IMR-90 (cell line): ENCODE measurements at regions not wholly inside any gene's neighbourhood (a gene's known extent, or its start where the extent isn't known, plus 50 kb on each side); places are given as distances from the start of the nearest gene placed in this dataset.

Experiments
- ATAC-seq: fragments of 200-7000 bp; cut with Tn5 transposase; 2 replicates; pipeline ENCODE4 v1.9.1; 2020; ENCODE audit warnings: low read depth, mild to moderate bottlenecking, moderate library complexity
- BruUV-seq: library from RNA; stranded (reverse); fragments of 400-500 nt; replicated peaks from 2 replicates; lab custom pipeline; 2021; lab: Mats Ljungman, UMichigan
- CTCF ChIA-PET: fragments of 300-600 bp; formaldehyde crosslinking; extraction: SDS; loops from one replicate; lab custom pipeline; 2021; ENCODE audit warnings: antibody characterized with exemption; lab: Yijun Ruan, JAX
- POLR2A ChIA-PET: fragments of 300-600 bp; sonication (Branson Sonifier 250); formaldehyde crosslinking; loops from one replicate; lab custom pipeline; 2022; ENCODE audit warnings: antibody characterized with exemption; ENCODE audit not compliant: unreplicated experiment; lab: Charles Lee
- DNase-seq: peaks from one replicate; pipeline ENCODE4 v3.0.0; 2013
- H2AFZ ChIP-seq: replicated peaks from 2 replicates; pipeline ENCODE3; 2013; ENCODE audit warnings: low read length, mild to moderate bottlenecking; ENCODE audit not compliant: poor library complexity
- H2AK5ac ChIP-seq: 2 replicates; pipeline ENCODE4 v1.6.1; 2013; ENCODE audit warnings: low read depth, low read length, inconsistent platforms
- H2AK9ac ChIP-seq: replicated peaks from 2 replicates; pipeline ENCODE3; 2013; ENCODE audit warnings: mild to moderate bottlenecking, low read depth, low read length, moderate library complexity; ENCODE audit not compliant: poor library complexity
- H2BK120ac ChIP-seq: 2 replicates; pipeline ENCODE4 v1.6.1; 2013; ENCODE audit warnings: low read depth, low read length, inconsistent platforms
- H2BK15ac ChIP-seq: 3 replicates; pipeline ENCODE4 v1.6.1; 2013; ENCODE audit warnings: low read depth, low read length, inconsistent platforms
- H2BK20ac ChIP-seq: 2 replicates; pipeline ENCODE4 v1.6.1; 2013; ENCODE audit warnings: low read depth, mild to moderate bottlenecking, inconsistent platforms, low read length, moderate library complexity
- H2BK5ac ChIP-seq: 2 replicates; pipeline ENCODE4 v1.6.1; 2013; ENCODE audit warnings: mild to moderate bottlenecking, low read depth, low read length, inconsistent platforms; ENCODE audit not compliant: poor library complexity, severe bottlenecking
- H3K14ac ChIP-seq: replicated peaks from 2 replicates; pipeline ENCODE4 v1.6.1; 2013; ENCODE audit warnings: low read depth, low read length, inconsistent platforms
- H3K18ac ChIP-seq: 2 replicates; pipeline ENCODE4 v1.6.1; 2013; ENCODE audit warnings: low read depth, low read length, control low read depth
- H3K23ac ChIP-seq: 2 replicates; pipeline ENCODE4 v1.6.1; 2013; ENCODE audit warnings: low read depth, low read length, inconsistent platforms
- H3K27ac ChIP-seq: 2 replicates; pipeline ENCODE4 v1.5.1; 2013; ENCODE audit warnings: mild to moderate bottlenecking, control low read depth, low read length; ENCODE audit not compliant: insufficient read depth
- H3K27me3 ChIP-seq: 2 replicates; pipeline ENCODE4 v1.6.1; 2013; ENCODE audit warnings: low read length; ENCODE audit not compliant: control insufficient read depth, insufficient read depth
- H3K36me3 ChIP-seq: 2 replicates; pipeline ENCODE4 v1.6.1; 2013; ENCODE audit warnings: low read length, mixed read lengths; ENCODE audit not compliant: control insufficient read depth, insufficient read depth
- H3K4ac ChIP-seq: 2 replicates; pipeline ENCODE4 v1.6.1; 2013; ENCODE audit warnings: low read depth, low read length, inconsistent platforms
- H3K4me1 ChIP-seq: 2 replicates; pipeline ENCODE4 v1.6.1; 2013; ENCODE audit warnings: low read length, mixed read lengths; ENCODE audit not compliant: control insufficient read depth, insufficient read depth
- H3K4me2 ChIP-seq: 2 replicates; pipeline ENCODE4 v1.6.1; 2013; ENCODE audit warnings: low read depth, mild to moderate bottlenecking, control low read depth, low read length, moderate library complexity
- H3K4me3 ChIP-seq: 2 replicates; pipeline ENCODE4 v1.5.1; 2013; ENCODE audit warnings: low read depth, mild to moderate bottlenecking, control low read depth, low read length, moderate library complexity; ENCODE audit not compliant: insufficient read depth
- H3K56ac ChIP-seq: 2 replicates; pipeline ENCODE4 v1.6.1; 2013; ENCODE audit warnings: low read length, inconsistent platforms; ENCODE audit not compliant: insufficient read depth; ENCODE audit errors: extremely low read depth
- H3K79me1 ChIP-seq, 2 experiments: 2 replicates each; pipeline ENCODE4 v1.6.1; 2013; ENCODE audit warnings: low read length in 2 of 2, inconsistent platforms in 1 of 2, low read depth in 1 of 2
- H3K9ac ChIP-seq: 2 replicates; pipeline ENCODE4 v1.6.1; 2013; ENCODE audit warnings: low read depth, low read length, control low read depth
- H3K9me1 ChIP-seq: 2 replicates; pipeline ENCODE4 v1.6.1; 2013; ENCODE audit warnings: low read length, inconsistent platforms; ENCODE audit not compliant: insufficient read depth
- H3K9me3 ChIP-seq: 2 replicates; pipeline ENCODE4 v1.6.1; 2013; ENCODE audit warnings: low read length; ENCODE audit not compliant: control insufficient read depth, insufficient read depth
- H4K20me1 ChIP-seq: 2 replicates; pipeline ENCODE4 v1.6.1; 2013; ENCODE audit warnings: low read length, inconsistent platforms; ENCODE audit not compliant: insufficient read depth
- H4K5ac ChIP-seq: 2 replicates; pipeline ENCODE4 v1.6.1; 2013; ENCODE audit warnings: mild to moderate bottlenecking, low read depth, low read length, control low read depth
- H4K8ac ChIP-seq, 2 experiments: 2 replicates each; pipeline ENCODE4 v1.6.1; 2013; ENCODE audit warnings: low read depth in 2 of 2, low read length in 2 of 2, control low read depth in 1 of 2, inconsistent platforms in 1 of 2
- H4K91ac ChIP-seq: 2 replicates; pipeline ENCODE4 v1.6.1; 2013; ENCODE audit warnings: low read depth, low read length, inconsistent platforms; ENCODE audit not compliant: insufficient read depth
- BHLHE40 ChIP-seq: fragments of 150-350 bp; IDR thresholded peaks from 2 replicates; pipeline ENCODE4 v1.6.1; 2016; ENCODE audit warnings: mild to moderate bottlenecking, low read depth, low read length
- CEBPB ChIP-seq: IDR thresholded peaks from 2 replicates; pipeline ENCODE4 v1.6.1; 2012; ENCODE audit warnings: low read depth, low read length, improper control_type of control experiment
- CHD1 ChIP-seq: IDR thresholded peaks from 2 replicates; pipeline ENCODE4 v1.6.1; 2012; ENCODE audit warnings: low read depth, low read length, improper control_type of control experiment
- CTCF ChIP-seq: conservative IDR thresholded peaks from 2 replicates; pipeline ENCODE4 v1.5.1; 2012; ENCODE audit warnings: mild to moderate bottlenecking, low read depth, low read length, improper control_type of control experiment
- ELK1 ChIP-seq: fragments of 150-350 bp; IDR thresholded peaks from 2 replicates; pipeline ENCODE4 v1.6.1; 2016; ENCODE audit warnings: low read depth, mild to moderate bottlenecking, low read length, moderate library complexity, borderline replicate concordance
- FOS ChIP-seq: fragments of 150-350 bp; IDR thresholded peaks from 2 replicates; pipeline ENCODE4 v1.6.1; 2016; ENCODE audit warnings: low read depth, low read length
- MAFK ChIP-seq: IDR thresholded peaks from 2 replicates; pipeline ENCODE4 v1.6.1; 2012; ENCODE audit warnings: low read depth, low read length, improper control_type of control experiment
- MAZ ChIP-seq: IDR thresholded peaks from 2 replicates; pipeline ENCODE4 v1.6.1; 2012; ENCODE audit warnings: low read depth, mild to moderate bottlenecking, low read length, improper control_type of control experiment, moderate library complexity, borderline replicate concordance
- MXI1 ChIP-seq: IDR thresholded peaks from 2 replicates; pipeline ENCODE4 v1.6.1; 2012; ENCODE audit warnings: low read depth, mild to moderate bottlenecking, low read length, moderate library complexity, borderline replicate concordance
- NFE2L2 ChIP-seq: fragments of 150-350 bp; IDR thresholded peaks from 2 replicates; pipeline ENCODE4 v1.6.1; 2016; ENCODE audit warnings: low read depth, mild to moderate bottlenecking, low read length
- POLR2A ChIP-seq: IDR thresholded peaks from 2 replicates; pipeline ENCODE4 v1.6.1; 2012; ENCODE audit warnings: mild to moderate bottlenecking, low read depth, low read length
- RAD21 ChIP-seq: IDR thresholded peaks from 2 replicates; pipeline ENCODE4 v1.6.1; 2012; ENCODE audit warnings: low read length, improper control_type of control experiment
- RCOR1 ChIP-seq: IDR thresholded peaks from 2 replicates; pipeline ENCODE4 v1.6.1; 2012; ENCODE audit warnings: mild to moderate bottlenecking, low read length, improper control_type of control experiment; ENCODE audit not compliant: insufficient replicate concordance
- RFX5 ChIP-seq: IDR thresholded peaks from 2 replicates; pipeline ENCODE4 v1.8.0; 2012; ENCODE audit warnings: low read depth, mild to moderate bottlenecking, low read length, moderate library complexity
- SMC3 ChIP-seq: fragments of 150-350 bp; IDR thresholded peaks from 2 replicates; pipeline ENCODE4 v1.6.1; 2016; ENCODE audit warnings: low read depth, mild to moderate bottlenecking, antibody characterized with exemption, low read length, moderate library complexity
- USF2 ChIP-seq: fragments of 150-350 bp; IDR thresholded peaks from 2 replicates; pipeline ENCODE4 v1.6.1; 2017; ENCODE audit warnings: mild to moderate bottlenecking, antibody characterized with exemption, low read length, low read depth
- dilution Hi-C: fragments of 300-500 bp; cut with HindIII; formaldehyde crosslinking; loops from one replicate; pipeline ENCODE4 v1.14.3; 2018; ENCODE audit warnings: low sequenced_read_pairs; ENCODE audit not compliant: unreplicated experiment
- in situ Hi-C: fragments of 300-500 bp; cut with MboI; formaldehyde crosslinking; loops from 3 replicates; pipeline ENCODE4 v1.14.3; 2019; ENCODE audit warnings: low sequenced_read_pairs, inconsistent platforms, mixed read lengths
- intact Hi-C: fragments of 100-400 bp; cut with micrococcal nuclease; formaldehyde crosslinking; loops from 2 replicates; pipeline ENCODE4 v1.10.0; 2022

GRCh38 chr2:122670897-122671296, 915.4 kb downstream of the TSN start:
- Histone ChIP-seq H3K14ac (no peak overlapping the region), H2BK5ac (no peak overlapping the region), H2AK5ac (no peak overlapping the region), H3K18ac (no peak overlapping the region), H3K56ac (no peak overlapping the region), H3K27me3 (no peaks in the 10 kb centered on the region), H3K4me2 (no peak overlapping the region), H3K4ac (no peak overlapping the region), H2BK15ac (no peak overlapping the region), H4K5ac (no peak overlapping the region), H3K9me1 (no peaks in the 10 kb centered on the region), H3K4me3 (no peak overlapping the region), H3K36me3 (no peaks in the 10 kb centered on the region), H3K27ac (no peak overlapping the region), H3K9me3 (peaks cover 7% of the 10 kb centered on the region), H2AK9ac (no peak overlapping the region), H3K79me1 (no peaks in the 10 kb centered on the region), H4K20me1 (no peaks in the 10 kb centered on the region), H3K9ac (no peak overlapping the region), H3K4me1 (no peaks in the 10 kb centered on the region), H3K23ac (no peak overlapping the region), H2AFZ (no peak overlapping the region), H2BK20ac (no peak overlapping the region), H2BK120ac (no peak overlapping the region), H4K8ac (no peak overlapping the region), H4K91ac (no peak overlapping the region)
- DNase-seq = no peak
- POLR2A ChIA-PET = no interaction called here
- in situ Hi-C loops = no loop called here
- CTCF ChIA-PET = no interaction called here
- no peak for ATAC-seq
- TF ChIP-seq FOS = no peak
- no peak for TF ChIP-seq RFX5
- no peak for TF ChIP-seq CEBPB
- TF ChIP-seq RAD21 = no peak
- TF ChIP-seq CHD1 = no peak
- TF ChIP-seq RCOR1 = no peak
- no peak for TF ChIP-seq MAZ
- TF ChIP-seq MAFK = no peak
- no peak for TF ChIP-seq POLR2A
- no peak for TF ChIP-seq NFE2L2
- TF ChIP-seq MXI1 = no peak
- no peak for TF ChIP-seq USF2
- no peak for TF ChIP-seq CTCF
- no peak for TF ChIP-seq BHLHE40
- TF ChIP-seq SMC3 = no peak
- no peak for TF ChIP-seq ELK1
- BruUV-seq = no TSS peak
- dilution Hi-C loops = no loop called here
- intact Hi-C loops = no loop called here
